OCI-LY1 (cell line): ENCODE measurements at regions not wholly inside any gene's neighbourhood (a gene's known extent, or its start where the extent isn't known, plus 50 kb on each side); places are given as distances from the start of the nearest gene placed in this dataset.

Experiments
- EZH2 ChIP-seq: fragments of 200-600 bp; sonication (generic), shearing (Covaris generic); IDR thresholded peaks from 2 replicates; pipeline ENCODE4 v1.8.0; 2017; ENCODE audit warnings: borderline replicate concordance, mixed run types, mild to moderate bottlenecking, antibody characterized with exemption, low read length, moderate library complexity, mixed read lengths
- TF ChIP-seq, protein P1 (sequence below): fragments of 200-600 bp; sonication (generic), shearing (Covaris generic); IDR thresholded peaks from 2 replicates; pipeline ENCODE4 v1.5.1; 2017; ENCODE audit warnings: mild to moderate bottlenecking, antibody characterized with exemption, low read length, moderate library complexity, mixed read lengths

- TF ChIP-seq, protein P1, sequence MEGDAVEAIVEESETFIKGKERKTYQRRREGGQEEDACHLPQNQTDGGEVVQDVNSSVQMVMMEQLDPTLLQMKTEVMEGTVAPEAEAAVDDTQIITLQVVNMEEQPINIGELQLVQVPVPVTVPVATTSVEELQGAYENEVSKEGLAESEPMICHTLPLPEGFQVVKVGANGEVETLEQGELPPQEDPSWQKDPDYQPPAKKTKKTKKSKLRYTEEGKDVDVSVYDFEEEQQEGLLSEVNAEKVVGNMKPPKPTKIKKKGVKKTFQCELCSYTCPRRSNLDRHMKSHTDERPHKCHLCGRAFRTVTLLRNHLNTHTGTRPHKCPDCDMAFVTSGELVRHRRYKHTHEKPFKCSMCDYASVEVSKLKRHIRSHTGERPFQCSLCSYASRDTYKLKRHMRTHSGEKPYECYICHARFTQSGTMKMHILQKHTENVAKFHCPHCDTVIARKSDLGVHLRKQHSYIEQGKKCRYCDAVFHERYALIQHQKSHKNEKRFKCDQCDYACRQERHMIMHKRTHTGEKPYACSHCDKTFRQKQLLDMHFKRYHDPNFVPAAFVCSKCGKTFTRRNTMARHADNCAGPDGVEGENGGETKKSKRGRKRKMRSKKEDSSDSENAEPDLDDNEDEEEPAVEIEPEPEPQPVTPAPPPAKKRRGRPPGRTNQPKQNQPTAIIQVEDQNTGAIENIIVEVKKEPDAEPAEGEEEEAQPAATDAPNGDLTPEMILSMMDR: no peak
- no peak for TF ChIP-seq EZH2
These were observed 369.3 kb upstream of the KLHL29 start for GRCh38 chr2:23015651-23016200.
